ENCODE measurements at regions not wholly inside any gene's neighbourhood (a gene's known extent, or its start where the extent isn't known, plus 50 kb on each side); places are given as distances from the start of the nearest gene placed in this dataset.

DNA sequence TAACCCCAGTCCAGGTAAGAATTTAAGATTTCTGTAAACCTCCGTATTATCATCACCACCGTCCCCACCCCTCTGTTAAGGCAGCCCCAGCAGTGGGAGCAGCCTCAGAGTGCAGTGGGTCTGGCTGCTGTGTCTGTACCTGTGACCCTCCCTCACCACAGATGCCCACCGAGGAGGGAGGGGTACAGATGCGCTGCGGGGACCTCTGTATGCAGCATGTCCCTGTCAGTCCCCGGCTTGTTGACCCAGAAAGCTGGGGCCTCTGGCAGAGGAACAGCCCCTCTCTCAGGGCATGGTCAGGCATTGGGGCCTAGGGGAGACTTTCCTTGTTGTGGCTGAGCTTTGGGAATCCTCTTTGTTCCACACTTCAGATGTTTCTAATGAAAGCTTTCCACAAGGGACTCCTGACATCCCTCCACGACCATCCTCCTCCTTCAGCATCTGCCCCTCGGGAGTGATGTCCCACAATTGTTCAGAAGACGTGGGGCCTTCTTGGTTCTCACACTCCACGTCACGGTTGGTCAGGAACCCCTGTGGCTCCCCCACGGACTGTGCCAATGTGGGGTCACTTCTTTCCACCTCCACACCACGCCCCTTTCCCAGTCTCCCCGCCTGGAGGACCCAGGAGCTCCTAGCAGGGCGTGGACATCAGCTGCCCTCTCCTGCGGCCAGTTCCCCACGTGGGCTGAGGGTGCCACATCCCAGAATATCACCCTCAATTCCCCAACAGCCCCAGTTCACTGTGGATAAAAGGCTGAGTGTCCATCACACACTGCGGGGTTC lies 384.2 kb upstream of the MYT1L start:
- H3K27me3 Mint-ChIP-seq (ENCODE audit: low read depth in 3 of 3): peaks cover 0 to 2% (median 1%) of the 10 kb centered on the region in 3 donors
- H3K4me3 Mint-ChIP-seq: no peak overlapping the region
- no peaks in the 10 kb centered on the region for H3K4me1 Mint-ChIP-seq
- DNase-seq: no peak
- H3K27ac Mint-ChIP-seq: no peak overlapping the region
- no peaks in the 10 kb centered on the region for H3K9me3 Mint-ChIP-seq
- H3K36me3 Mint-ChIP-seq: no peaks in the 10 kb centered on the region

GRCh38 chr2:2714408-2714807 lies 383.3 kb upstream of the MYT1L start:
- no peaks in the 10 kb centered on the region for H3K36me3 Mint-ChIP-seq
- no peaks in the 10 kb centered on the region for H3K4me1 Mint-ChIP-seq
- DNase-seq: no peak
- no peak overlapping the region for H3K4me3 Mint-ChIP-seq
- H3K27ac Mint-ChIP-seq: no peak overlapping the region
- H3K27me3 Mint-ChIP-seq (ENCODE audit: low read depth in 3 of 3): peaks cover 0 to 2% (median 1%) of the 10 kb centered on the region in 3 donors
- H3K9me3 Mint-ChIP-seq: no peaks in the 10 kb centered on the region

DNA sequence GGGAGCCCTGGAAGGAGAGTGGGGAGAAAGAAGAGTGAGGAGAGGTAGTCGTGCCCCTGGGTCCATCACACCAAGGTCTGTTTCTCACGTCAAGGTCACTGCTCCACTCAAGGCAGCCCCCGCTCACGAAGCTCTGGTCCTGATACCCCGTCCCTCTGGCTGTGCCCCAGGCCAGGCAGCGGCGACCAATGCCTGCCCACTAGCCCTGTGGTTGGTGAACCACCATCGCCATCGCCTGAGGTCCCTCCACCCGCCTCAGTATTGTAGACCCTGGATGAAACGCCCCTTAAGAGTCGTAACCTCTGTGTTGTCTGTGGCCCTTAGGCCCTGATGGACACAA lies 378.3 kb upstream of the MYT1L start:
- Mint-ChIP-seq H3K27ac (no peak overlapping the region), H3K4me3 (no peak overlapping the region), H3K36me3 (no peaks in the 10 kb centered on the region), H3K27me3 (ENCODE audit: low read depth in 3 of 3) (peaks cover 0 to 3% (median 1%) of the 10 kb centered on the region in 3 donors), H3K4me1 (peaks cover 0 to 6% of the 10 kb centered on the region in 2 donors), H3K9me3 (no peaks in the 10 kb centered on the region)
- DNase-seq: no peak

DNA sequence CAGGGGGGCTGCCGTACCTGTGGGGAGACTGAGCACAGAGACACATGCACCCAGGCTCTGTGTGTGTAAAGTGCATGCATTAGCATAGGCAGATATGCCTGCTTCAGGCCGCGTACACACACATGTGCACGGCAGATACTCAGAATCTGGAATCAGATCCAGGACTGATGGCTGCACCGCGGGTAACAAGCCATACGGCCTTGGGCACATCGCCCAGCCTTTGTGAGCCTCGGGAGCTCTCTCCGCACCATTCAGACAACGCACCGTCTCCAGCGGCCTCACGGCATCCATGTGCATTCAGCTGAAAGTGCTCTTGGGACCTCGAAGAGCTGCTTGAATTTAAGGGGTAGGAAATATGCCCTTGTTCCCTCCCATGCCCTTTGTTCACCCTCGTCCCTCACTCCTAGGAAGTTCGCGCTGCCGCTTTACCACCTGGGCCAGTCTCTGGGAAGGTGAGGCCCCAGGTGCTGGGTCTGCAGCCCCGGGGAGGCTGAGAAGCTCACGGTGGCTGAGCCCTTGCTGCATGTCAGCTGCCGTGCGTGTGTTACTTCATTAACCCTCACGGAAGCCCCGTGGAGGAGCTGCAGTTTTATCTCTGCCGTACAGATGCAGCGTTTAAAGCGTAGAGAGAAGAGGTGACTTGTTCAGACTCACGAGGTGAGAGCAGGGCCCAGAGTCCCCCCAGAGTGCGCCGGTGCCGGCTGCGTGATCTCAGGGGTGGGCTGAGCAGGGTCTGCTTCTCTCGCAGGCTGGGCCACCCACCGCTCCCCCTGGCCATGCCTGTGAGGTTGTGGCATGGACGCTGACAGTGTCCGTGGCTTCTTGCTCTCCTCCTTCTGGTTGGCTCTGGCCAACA lies 377.7 kb upstream of the MYT1L start:
- Mint-ChIP-seq H3K36me3 (no peaks in the 10 kb centered on the region), H3K4me1 (peaks cover 0 to 7% of the 10 kb centered on the region in 2 donors), H3K27me3 (ENCODE audit: low read depth in 3 of 3) (peaks cover 0 to 3% (median 1%) of the 10 kb centered on the region in 3 donors), H3K27ac (no peak overlapping the region), H3K9me3 (no peaks in the 10 kb centered on the region), H3K4me3 (no peak overlapping the region)
- no peak for DNase-seq

DNA sequence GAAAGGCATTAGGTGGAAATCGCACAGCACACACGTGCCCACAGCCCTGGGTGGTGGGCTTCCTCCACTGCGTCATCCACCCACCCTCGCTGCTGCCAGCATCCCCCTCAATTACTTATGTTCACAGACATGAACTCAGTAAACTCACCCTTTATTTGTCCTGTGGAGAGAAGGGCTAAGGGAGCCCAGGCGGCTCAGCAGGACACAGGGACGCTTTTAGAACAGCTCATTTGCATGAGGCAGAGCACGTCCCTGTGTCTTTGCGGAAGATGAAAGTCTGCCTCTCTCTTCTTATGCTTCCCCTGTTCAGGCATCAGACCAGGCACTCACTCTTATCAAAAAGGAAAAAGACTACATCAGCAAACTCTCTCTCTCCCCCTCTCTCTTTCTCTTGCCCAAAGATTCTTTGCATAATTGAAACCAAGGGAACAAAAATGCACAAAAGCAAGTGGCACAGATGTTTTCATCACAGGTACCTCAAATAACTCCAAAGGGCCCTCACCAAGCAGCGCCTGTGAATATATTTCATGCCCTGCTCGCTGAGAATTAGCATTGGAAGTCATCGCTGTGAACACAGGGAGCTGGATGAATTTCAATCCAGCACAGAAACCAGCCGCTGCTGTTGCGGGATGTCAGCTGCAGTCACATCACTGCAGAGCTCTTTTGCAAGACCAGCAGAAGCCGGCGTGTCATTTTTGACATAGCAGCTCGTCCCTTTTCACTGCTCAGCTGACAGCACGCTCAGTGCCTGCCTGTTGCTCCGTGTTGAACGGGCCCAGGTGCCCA lies 376.3 kb upstream of the MYT1L start:
- no peak for DNase-seq
- Mint-ChIP-seq H3K4me3 (no peak overlapping the region), H3K36me3 (no peaks in the 10 kb centered on the region), H3K27ac (no peak overlapping the region), H3K27me3 (ENCODE audit: low read depth in 3 of 3) (peaks cover 0 to 3% (median 1%) of the 10 kb centered on the region in 3 donors), H3K4me1 (peaks cover 0 to 7% of the 10 kb centered on the region in 2 donors), H3K9me3 (no peaks in the 10 kb centered on the region)

- H3K4me3 Mint-ChIP-seq: no peak overlapping the region
- peaks cover 0 to 7% of the 10 kb centered on the region in 2 donors for H3K4me1 Mint-ChIP-seq
- no peak overlapping the region for H3K27ac Mint-ChIP-seq
- no peak for DNase-seq
- peaks cover 0 to 1% (median 1%) of the 10 kb centered on the region in 3 donors for H3K27me3 Mint-ChIP-seq (ENCODE audit: low read depth in 3 of 3)
- H3K9me3 Mint-ChIP-seq: no peaks in the 10 kb centered on the region
- H3K36me3 Mint-ChIP-seq: no peaks in the 10 kb centered on the region
Observed at GRCh38 chr2:2706306-2706705, 375.2 kb upstream of the MYT1L start.

DNA sequence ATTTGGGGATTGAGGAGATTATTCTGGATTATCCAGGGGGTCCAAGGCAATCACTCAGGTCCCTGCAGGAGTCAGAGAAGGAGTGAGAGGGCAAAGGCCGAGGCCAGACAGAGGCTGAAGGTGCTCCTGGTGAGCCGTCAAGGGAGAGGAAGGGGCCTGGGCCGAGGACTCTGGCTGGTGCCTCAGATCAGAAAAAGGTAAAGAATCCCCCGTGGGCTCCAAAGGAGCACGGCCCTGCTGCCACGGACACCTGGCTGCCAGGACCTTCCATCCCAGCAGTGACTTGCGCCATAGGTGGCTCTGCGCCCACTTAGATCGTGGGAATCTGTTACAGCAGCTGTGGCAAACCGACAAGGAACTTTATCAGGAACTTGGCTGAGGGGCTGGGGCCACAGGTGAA lies 374.8 kb upstream of the MYT1L start:
- Mint-ChIP-seq H3K27ac (no peak overlapping the region), H3K27me3 (ENCODE audit: low read depth in 3 of 3) (peaks cover 0 to 1% (median 1%) of the 10 kb centered on the region in 3 donors), H3K4me1 (peaks cover 0 to 7% of the 10 kb centered on the region in 2 donors), H3K36me3 (no peaks in the 10 kb centered on the region), H3K9me3 (no peaks in the 10 kb centered on the region), H3K4me3 (no peak overlapping the region)
- DNase-seq: no peak

DNA sequence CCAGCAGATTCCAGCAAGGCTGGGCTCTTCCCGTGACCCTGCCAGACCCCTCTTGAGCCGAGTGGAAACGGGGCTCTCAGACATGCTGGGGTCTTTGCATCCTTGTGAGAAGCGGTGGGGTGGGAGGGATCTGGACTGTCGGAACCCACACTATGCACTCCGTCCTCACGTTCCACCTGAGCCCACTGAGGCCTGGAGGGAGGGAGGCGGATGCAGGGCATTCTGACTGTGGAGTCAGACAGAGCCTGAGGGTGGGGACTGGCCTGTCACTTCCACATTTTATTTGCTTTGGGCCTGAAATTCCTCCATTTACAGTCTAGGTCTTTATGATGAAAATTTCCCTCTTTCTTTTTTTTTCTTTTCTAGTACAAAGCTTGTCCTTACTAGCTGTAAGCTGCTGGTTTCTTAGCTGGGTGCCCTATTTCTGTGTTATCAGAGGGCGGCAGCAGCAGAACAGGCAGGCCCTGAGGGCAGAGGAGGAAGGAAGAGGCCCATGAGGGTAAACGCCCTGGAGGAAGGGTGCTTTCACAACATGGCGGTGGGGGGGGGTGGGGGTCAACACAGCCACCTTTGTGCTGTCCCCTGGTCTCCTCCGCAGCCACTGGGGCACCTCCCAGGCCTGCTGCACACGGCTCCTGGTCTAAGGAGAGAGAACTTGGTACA lies 373.5 kb upstream of the MYT1L start:
- H3K27ac Mint-ChIP-seq: no peak overlapping the region
- peaks cover 0 to 1% (median 1%) of the 10 kb centered on the region in 3 donors for H3K27me3 Mint-ChIP-seq (ENCODE audit: low read depth in 3 of 3)
- H3K4me1 Mint-ChIP-seq: peaks cover 0 to 7% of the 10 kb centered on the region in 2 donors
- H3K36me3 Mint-ChIP-seq: no peaks in the 10 kb centered on the region
- no peak overlapping the region for H3K4me3 Mint-ChIP-seq
- no peak for DNase-seq
- no peaks in the 10 kb centered on the region for H3K9me3 Mint-ChIP-seq

DNA sequence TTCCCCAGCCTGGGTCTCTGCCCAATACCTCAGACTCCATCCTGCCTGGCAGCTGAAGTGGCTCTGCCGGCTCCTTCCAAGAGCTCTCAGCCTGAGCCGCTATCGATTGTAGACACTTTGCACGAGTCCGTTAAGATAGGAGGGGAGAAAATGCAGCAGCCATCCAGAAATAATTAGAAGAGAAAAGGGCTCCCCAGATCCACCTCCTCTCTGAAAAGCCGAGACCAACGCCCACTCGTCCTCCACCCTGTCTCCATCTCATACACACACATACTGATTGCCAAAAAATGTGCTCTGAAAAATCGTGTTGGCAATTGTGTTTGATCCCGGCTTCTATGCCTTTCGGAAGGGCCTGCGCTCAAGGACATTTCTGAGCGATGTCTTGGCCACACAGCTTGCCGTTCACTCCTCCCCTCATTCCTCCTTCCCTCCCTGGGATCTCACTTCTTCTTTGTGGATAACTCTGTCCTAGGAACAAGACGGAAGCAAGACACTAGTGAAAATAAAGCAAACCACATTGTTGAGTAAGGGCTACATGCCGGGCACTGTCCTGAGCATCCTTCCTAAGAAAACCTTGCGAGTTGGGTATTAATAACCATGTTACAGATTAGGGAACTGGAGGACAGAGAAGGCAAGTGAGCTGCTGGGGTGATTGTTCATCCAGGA lies 372.8 kb upstream of the MYT1L start:
- Mint-ChIP-seq H3K27ac (no peak overlapping the region), H3K4me3 (no peak overlapping the region)

DNA sequence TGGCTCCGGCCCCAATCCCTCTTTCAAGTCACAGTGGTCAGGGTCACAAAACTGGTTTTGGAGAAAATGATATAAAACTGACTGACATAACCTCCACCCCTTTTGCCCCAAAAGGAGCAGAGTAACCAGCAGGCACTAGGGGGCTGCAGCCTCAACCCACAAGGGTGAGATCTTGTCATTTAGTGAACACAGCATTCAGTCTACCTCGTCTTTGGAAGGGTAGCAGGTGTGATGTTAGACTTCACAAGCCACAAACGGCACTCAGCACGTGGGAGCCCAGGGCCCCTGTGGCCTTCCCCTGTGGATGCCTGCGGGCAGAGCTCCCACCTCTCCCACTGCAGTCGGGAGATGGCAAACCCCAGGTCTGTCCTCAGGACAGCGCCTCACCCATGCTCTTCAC lies 372.1 kb upstream of the MYT1L start:
- Mint-ChIP-seq H3K9me3 (no peaks in the 10 kb centered on the region), H3K4me1 (peaks cover 0 to 7% of the 10 kb centered on the region in 2 donors), H3K27me3 (ENCODE audit: low read depth in 3 of 3) (peaks cover 0 to 3% (median 1%) of the 10 kb centered on the region in 3 donors), H3K4me3 (no peak overlapping the region), H3K36me3 (no peaks in the 10 kb centered on the region), H3K27ac (no peak overlapping the region)
- no peak for DNase-seq

More for the DNA sequence above, 372.8 kb upstream of the MYT1L start:
- DNase-seq: no peak
- H3K27me3 Mint-ChIP-seq (ENCODE audit: low read depth in 3 of 3): peaks cover 0 to 1% (median 1%) of the 10 kb centered on the region in 3 donors
- no peaks in the 10 kb centered on the region for H3K36me3 Mint-ChIP-seq
- H3K9me3 Mint-ChIP-seq: no peaks in the 10 kb centered on the region
- H3K4me1 Mint-ChIP-seq: peaks cover 0 to 7% of the 10 kb centered on the region in 2 donors

GRCh38 chr2:2702385-2702784 lies 371.3 kb upstream of the MYT1L start:
- no peaks in the 10 kb centered on the region for H3K36me3 Mint-ChIP-seq
- no peak for DNase-seq
- peaks cover 0 to 3% (median 1%) of the 10 kb centered on the region in 3 donors for H3K27me3 Mint-ChIP-seq (ENCODE audit: low read depth in 3 of 3)
- H3K4me3 Mint-ChIP-seq: no peak overlapping the region
- H3K4me1 Mint-ChIP-seq: peaks cover 0 to 7% of the 10 kb centered on the region in 2 donors
- H3K9me3 Mint-ChIP-seq: no peaks in the 10 kb centered on the region
- H3K27ac Mint-ChIP-seq: no peak overlapping the region

DNA sequence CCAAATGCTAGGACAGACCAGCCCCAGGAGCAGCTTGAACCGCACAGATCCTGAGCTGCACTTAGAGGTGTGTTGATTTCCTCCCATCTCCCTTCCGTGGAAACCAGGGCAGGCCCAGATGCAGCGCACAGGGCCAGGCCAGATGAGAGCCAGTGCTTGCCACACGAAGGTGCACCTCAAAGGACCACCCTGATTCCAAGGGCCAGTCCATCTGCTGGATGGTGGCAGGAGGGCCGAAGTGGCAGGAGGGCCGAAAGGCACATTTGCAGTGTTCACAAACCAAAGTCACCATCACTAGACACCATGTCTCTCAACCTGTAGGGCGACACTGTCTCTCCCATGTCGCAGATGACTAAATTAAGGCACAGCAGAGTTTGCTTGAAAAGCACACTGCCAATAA lies 370.7 kb upstream of the MYT1L start:
- H3K4me3 Mint-ChIP-seq: no peak overlapping the region

More for the DNA sequence above, 370.7 kb upstream of the MYT1L start:
- Mint-ChIP-seq H3K27me3 (ENCODE audit: low read depth in 3 of 3) (peaks cover 0 to 3% (median 1%) of the 10 kb centered on the region in 3 donors), H3K9me3 (no peaks in the 10 kb centered on the region), H3K4me1 (peaks cover 0 to 7% of the 10 kb centered on the region in 2 donors), H3K27ac (no peak overlapping the region), H3K36me3 (no peaks in the 10 kb centered on the region)
- no peak for DNase-seq
